ENCODE measurements at regions not wholly inside any gene's neighbourhood (a gene's known extent, or its start where the extent isn't known, plus 50 kb on each side); places are given as distances from the start of the nearest gene placed in this dataset.
"Not testable (repeated sequence)": the region's sequence is repeated elsewhere in the genome, so short reads cannot be mapped to it uniquely, and the experiment has no call there.

GRCh38 chr13:72585254-72585653 is 142.2 kb downstream of the MZT1 start:
- DNase-seq (ENCODE audit: low spot score), result no peak

DNA sequence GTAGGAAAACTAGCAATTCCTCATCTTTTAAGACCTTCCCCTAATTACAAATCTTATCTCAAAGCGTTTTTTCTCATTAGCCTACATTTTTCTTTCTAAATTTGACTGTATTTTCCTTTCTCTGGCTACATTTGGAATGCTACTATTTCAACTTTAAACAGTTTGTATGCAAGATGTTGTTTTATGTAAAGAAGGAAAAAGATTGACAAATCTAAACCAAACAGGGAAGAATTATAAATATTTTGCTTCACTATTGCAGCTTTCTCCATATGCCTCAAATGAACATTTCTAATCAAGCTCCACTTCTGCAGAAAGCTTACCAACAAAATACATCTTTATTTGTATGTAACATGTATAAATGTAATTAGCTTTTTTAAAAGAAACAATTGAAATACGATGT is 156.2 kb downstream of the MZT1 start:
- DNase-seq (ENCODE audit: low spot score), result no peak

DNA sequence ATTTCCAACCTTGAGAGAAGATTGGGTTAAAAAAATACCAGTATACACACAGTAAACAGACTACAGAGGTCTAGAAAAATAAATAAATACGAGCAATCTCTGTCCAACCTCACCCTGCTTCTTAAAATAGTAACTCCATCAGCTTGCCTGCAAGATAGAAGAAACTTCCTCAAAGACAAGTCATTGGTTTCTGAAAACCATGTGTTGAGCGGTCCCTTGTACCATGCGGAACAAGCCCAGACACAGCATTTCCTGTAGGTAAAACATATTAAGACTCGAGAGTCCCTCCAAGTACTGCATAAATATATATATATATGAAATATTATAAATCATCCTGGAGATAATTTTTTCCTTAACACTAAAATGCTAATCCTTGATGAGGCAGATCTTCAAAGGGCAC is 157.4 kb downstream of the MZT1 start:
- peak; percentile 15 for DNase-seq (ENCODE audit: low spot score)

DNA sequence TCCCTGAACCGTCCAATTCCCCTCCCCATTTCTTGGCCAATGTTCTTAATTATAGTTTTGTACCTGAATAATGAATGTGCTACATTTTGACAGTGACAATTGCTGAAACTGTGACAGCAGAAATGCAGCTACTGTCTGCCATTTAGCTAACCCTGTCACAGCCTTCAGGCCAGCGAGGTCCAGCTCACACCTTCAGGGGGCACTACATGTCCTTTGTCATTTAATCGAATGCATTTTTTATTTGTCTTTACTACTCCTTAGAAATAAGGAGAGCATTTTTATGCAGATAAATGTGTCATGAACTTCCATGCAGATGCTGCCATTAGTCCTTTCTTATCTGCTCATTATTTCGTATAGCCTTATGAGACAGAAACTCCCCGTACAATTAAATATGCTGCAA is 159.9 kb downstream of the MZT1 start:
- no peak for DNase-seq (ENCODE audit: low spot score)

DNA sequence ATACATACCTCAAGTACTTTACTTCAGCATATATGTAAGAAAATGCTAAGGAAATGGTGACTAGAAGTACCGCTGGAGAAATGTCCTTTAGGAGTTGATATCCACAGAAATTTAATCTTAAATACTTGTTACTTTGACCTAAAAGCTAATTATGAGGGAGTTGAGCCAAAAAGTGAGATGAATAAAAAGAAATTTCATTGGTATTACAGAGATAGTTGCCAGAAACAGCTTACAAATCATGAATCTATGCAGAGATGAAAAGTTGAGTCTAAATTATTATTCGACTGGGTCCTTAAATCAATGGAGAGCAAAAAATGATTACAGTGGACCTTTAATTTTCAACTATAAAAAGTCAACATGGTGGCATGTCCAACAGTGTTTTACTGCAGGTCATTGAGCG is 160.9 kb downstream of the MZT1 start:
- DNase-seq (ENCODE audit: low spot score), result no peak

DNA sequence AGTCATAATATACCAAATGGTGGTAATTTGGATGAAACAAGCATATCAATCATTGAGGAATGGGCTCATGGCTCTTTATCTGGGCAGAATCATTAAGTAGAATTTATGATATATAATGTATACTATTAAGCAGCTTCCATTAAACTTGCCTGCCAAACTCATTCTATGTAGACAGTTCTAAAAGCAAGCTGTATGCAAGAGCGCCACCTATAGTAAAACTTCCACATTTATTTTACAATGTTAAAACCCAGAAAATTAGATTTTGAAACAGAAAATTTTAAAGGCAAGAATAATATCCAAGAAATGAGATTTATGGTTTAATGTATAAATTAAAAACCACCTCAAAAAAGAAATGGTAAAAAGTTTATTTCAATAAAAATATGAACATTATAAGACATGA is 161.5 kb downstream of the MZT1 start:
- DNase-seq (ENCODE audit: low spot score), result peak; percentile 45

DNA sequence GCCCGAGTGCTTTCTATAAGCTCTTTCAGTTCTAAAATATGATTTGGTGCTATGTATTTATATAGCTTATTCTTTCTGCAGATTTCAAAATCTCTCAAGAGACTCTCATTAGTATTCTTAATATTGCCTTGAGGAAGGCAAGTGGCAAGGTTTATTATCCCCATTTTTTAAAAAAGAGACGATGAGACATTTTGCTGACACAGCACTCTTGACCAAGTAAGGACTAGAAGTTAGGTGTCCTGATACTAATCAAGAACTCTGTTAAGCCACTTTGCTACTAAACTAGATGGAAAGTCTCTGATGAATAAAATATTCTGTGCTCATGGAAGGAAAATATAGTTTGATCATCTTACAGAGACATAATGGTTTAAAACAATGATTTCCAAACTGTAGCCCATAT is 164.7 kb downstream of the MZT1 start:
- no peak for DNase-seq (ENCODE audit: low spot score)

DNA sequence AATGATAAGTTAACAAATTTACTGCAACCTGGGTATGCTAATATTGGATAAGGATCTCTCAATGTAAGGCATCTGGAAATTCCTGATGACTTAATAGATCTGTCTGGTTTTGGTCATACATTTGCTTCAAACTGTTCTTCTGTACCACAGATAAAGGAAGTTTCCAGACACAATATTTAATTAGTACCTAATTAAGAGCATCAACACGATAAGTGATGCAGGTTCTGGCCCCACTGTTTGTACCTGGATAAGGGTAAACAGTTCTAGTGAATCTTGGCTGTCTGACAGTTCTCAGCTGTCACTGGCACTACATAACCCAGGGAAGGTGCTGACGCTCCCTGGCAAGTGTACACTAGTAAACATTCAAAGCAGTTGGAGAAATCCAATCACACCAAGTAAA is 165.6 kb downstream of the MZT1 start:
- DNase-seq (ENCODE audit: low spot score), result no peak

DNA sequence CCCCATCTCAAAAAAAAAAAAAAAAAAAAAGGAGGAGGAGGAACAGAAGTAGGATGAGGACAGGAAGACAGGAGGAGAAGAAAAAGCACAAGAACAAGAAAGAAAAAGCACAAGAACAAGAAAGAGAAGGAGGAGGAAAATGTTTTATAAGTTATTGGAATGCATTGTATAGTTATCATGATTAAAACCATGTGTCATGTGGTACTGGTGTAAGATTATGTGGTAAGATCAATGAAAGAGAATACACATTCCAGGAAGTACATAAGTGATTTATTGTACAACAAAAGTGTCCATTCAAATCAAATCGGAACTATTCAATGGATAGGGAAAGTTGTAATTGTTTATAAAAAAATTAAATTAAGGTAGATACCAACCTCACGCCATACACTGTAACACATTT is 167.7 kb downstream of the MZT1 start:
- DNase-seq (ENCODE audit: low spot score), result no peak

DNA sequence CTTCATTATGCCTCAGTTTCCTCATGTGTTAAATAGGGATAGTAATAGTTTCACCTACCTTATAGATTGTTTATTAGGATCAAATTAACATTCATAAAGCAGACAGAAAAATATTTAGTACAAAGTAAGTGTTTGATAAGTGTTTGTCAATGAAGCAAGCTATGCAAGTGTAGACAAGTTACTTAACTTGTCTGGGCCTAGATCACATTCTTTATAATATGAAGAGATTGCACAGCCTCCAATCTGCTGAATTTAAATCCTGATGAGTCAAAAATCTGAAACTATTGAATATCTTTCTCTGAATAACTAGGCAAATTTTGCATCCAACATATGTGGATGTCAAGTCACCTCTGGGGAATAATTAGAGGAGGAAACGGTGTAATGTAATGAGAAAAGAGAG is 170.5 kb downstream of the MZT1 start:
- no peak for DNase-seq (ENCODE audit: low spot score)

- DNase-seq (ENCODE audit: low spot score), result no peak
Observed at GRCh38 chr13:72555601-72556000, 171.8 kb downstream of the MZT1 start.

GRCh38 chr13:72552731-72553130 is 174.7 kb downstream of the MZT1 start:
- DNase-seq (ENCODE audit: low spot score), result no peak

GRCh38 chr13:72545895-72546294 is 181.5 kb downstream of the MZT1 start:
- DNase-seq (ENCODE audit: low spot score), result not testable (repeated sequence)

DNA sequence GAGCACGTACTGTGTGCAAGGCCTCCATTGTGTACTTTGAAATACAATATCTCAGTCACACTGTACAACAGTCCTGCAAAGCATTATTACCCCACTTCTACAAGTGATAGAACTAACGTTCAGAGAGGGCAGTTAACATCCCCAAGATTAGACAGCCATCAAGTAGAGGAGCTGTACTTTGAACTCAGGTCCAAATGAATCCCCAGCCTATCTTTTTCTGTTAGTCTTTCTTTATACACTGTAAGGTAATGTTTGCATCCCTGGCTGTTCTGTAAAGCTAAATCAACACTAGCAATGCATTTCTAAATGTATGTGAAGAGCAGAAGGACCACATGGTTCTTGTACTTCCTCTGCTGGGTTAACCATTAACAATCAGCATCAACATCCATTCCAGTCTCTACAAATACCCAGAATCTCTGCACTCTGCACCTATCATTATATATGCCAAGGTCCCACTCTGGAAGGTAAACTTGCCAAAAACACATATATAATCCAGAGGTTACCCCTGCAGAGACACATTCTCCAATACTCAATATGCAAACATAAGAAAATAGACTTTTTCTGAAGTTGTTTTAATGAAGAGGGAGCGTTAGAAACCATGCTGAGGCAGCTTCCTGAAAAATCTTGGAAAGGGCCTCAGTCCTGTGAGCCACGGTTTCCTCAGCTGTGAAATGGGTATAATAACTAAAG is 182.3 kb downstream of the MZT1 start:
- DNase-seq (ENCODE audit: low spot score), result no peak

DNA sequence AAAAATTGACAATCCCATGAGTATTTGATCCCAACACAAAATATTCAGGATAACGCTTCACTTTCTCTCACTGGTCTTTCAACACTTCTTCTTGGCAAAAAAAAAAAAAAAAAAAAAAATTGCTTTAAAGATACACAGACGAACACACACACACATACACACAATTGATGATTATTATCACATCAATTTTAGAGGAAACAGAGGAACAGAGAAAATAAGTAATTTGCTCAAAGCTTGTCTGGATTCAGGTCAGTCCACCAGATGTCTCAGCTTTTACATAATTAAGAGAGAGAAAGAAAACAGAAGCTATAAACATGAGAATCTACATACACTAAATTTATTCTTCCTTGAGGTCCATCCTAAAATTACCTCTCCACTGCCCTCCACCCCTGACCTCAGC is 183.4 kb downstream of the MZT1 start:
- DNase-seq (ENCODE audit: low spot score), result no peak

- DNase-seq (ENCODE audit: low spot score), result no peak
Observed at GRCh38 chr13:72542241-72542640, 185.2 kb downstream of the MZT1 start.

GRCh38 chr13:72541674-72542073 is 185.8 kb downstream of the MZT1 start:
- DNase-seq (ENCODE audit: low spot score), result no peak

- no peak for DNase-seq (ENCODE audit: low spot score)
Observed at GRCh38 chr13:72540881-72541280, 186.5 kb downstream of the MZT1 start.

- DNase-seq (ENCODE audit: low spot score), result no peak
Observed at GRCh38 chr13:72539925-72540324, 187.5 kb downstream of the MZT1 start.

- DNase-seq (ENCODE audit: low spot score), result no peak
Observed at GRCh38 chr13:72537782-72538181, 189.6 kb downstream of the MZT1 start.

DNA sequence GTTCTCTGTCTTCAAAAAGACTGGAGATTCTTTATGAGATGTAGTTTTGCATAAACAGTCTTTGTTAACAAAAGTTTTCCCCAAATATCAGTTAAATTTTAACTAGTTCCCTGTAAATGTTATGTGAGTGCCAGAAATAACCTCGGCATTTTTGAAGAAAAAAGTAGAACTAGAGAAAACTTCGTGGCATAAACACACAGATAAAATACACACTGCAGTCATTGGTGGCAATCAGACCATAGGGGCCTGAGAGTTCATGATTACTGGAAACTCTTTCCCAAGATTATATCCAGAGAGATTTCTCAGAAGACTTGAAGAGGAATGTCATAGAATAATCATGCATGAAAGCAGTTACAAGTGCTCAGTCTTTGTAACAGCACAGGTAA is 190.0 kb downstream of the MZT1 start:
- DNase-seq (ENCODE audit: low spot score), result no peak

DNA sequence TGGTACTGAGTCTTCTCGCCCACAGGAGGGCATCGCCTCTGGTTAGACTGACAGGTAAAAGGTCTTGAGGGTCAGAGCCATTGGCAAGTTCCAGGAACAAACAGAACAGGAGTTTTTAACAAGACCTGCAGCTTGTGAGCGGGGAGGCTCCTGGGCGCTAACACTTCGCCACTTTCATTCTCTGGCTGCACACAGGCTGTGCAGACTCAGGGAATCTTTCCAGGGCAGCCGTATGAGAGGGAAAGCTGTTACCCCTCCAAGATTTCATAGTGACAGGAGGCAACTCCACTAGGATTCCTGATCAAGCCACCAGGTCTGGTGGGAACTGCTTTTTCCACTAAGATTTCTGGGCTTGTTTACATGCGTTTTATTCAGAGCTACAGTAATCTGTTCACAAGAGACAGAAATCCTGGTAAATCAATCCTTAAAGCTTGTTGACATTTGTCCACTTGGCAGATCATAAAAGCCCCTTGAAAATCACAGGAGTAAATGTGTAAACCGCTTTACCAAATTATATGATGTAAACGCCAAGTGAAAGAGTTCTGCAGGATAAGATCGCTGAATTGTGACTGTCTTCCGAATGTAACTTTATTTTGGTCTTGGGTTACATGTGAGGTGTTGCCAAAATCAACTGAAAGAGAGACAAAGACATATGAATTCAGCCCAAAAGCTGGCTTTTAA is 190.6 kb downstream of the MZT1 start:
- DNase-seq (ENCODE audit: low spot score), result peak; percentile 23

DNA sequence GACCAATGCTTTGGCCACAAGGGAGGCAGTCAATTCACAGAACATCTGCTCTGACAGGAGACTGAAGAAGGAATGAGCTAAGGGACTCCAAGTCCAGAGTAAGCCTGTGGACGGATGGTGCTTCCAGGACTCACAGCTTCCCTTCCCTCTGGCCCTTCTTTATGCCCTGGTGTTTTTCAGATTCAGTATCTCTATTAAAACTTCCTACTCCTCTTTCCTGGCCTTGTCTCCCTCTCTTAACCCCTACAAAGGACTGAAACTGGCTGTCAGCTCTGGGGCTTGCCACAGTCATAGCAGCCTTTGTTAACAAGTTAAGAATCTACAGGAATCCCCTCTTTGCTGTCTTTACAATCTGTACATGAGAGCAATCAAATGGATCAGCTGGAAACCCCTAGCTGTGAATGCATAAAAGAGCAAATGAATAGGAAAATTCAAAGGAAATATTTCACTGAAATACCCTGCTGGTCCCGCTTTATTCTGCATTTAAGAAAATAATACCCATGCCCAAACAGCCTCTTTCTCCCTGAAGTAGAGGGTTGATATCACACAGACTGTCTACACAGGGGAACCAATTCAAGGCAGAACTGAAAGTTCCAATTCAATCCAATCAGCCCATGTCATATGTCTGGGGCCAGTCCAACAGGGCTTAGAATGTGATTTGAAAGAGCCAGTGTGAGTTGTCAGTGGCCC is 192.3 kb downstream of the MZT1 start:
- DNase-seq (ENCODE audit: low spot score), result no peak

Data from pons (tissue), 1 donor.